Spleen (tissue), 11 donors: ENCODE measurements at regions not wholly inside any gene's neighbourhood (a gene's known extent, or its start where the extent isn't known, plus 50 kb on each side); places are given as distances from the start of the nearest gene placed in this dataset.

Experiments
- DNase-seq: peaks from one replicate; pipeline ENCODE4 v3.0.0-alpha.2; 2020
- H3K27ac ChIP-seq, 8 donors: fragments of 200-600 bp; sonication (generic) in 7 of 8; 1 replicate in 4 of 8; 2 replicates in 4 of 8; pipeline versions ENCODE4 v1.5.0 to v1.8.0; 2016 to 2021; ENCODE audit warnings: inconsistent platforms in 4 of 8, mild to moderate bottlenecking in 4 of 8, moderate library complexity in 1 of 8
- H3K27me3 ChIP-seq, 7 donors: fragments of 200-600 bp; sonication (generic) in 6 of 7; replicated peaks in 1 of 7; 1 replicate in 4 of 7; 2 replicates in 3 of 7; pipeline versions ENCODE4 v1.5.0 to v1.8.0; 2016 to 2021; ENCODE audit warnings: inconsistent platforms in 3 of 7, mild to moderate bottlenecking in 1 of 7
- H3K36me3 ChIP-seq, 6 donors: fragments of 200-600 bp; sonication (generic) in 5 of 6; 1 replicate in 4 of 6; 2 replicates in 2 of 6; pipeline versions ENCODE4 v1.5.0 to v1.8.0; 2016 to 2021; ENCODE audit warnings: inconsistent platforms in 2 of 6
- H3K4me1 ChIP-seq, 6 donors: fragments of 200-600 bp; sonication (generic) in 5 of 6; 1 replicate in 3 of 6; 2 replicates in 3 of 6; pipeline versions ENCODE4 v1.5.0 to v1.8.0; 2016 to 2021; ENCODE audit warnings: inconsistent platforms in 3 of 6
- H3K4me3 ChIP-seq, 8 donors: fragments of 200-600 bp; sonication (generic) in 7 of 8; 1 replicate in 4 of 8; 2 replicates in 4 of 8; pipeline versions ENCODE4 v1.5.0 to v1.8.0; 2016 to 2021; ENCODE audit warnings: inconsistent platforms in 4 of 8, mild to moderate bottlenecking in 4 of 8, moderate library complexity in 2 of 8
- H3K9me3 ChIP-seq, 8 donors: fragments of 200-600 bp; sonication (generic) in 7 of 8; 1 replicate in 4 of 8; 2 replicates in 4 of 8; pipeline versions ENCODE4 v1.5.0 to v1.8.0; 2016 to 2021; ENCODE audit warnings: inconsistent platforms in 4 of 8
- POLR2A ChIP-seq, 3 donors: fragments of 450-650 bp; IDR thresholded peaks; one replicate each; pipeline ENCODE4 v1.5.1; 2017; ENCODE audit warnings: antibody characterized with exemption in 3 of 3, mild to moderate bottlenecking in 1 of 3
- POLR2AphosphoS5 ChIP-seq, 3 donors: sonication (generic); formaldehyde crosslinking; IDR thresholded peaks; one replicate each; pipeline ENCODE4 v1.5.1; 2017; ENCODE audit warnings: antibody characterized with exemption in 3 of 3
- WGBS, 5 donors: extraction: QIAGEN DNeasy Blood & Tissue Kit in 3 of 5; methylation state at CpG; one replicate each; pipeline versions ENCODE4 v1.1.5 to v1.1.7; 2013 to 2018; 5-methylcytosine and 5-hydroxymethylcytosine counted together
- intact Hi-C: fragments of 100-400 bp; cut with DNase I; formaldehyde crosslinking; loops from one replicate; pipeline ENCODE4 v1.15.0; 2023; ENCODE audit warnings: low total_unique reads
- TF ChIP-seq, protein P1 (sequence below), 11 experiments: fragments of 200-600 bp in 7 of 11; fragments of 450-650 bp in 4 of 11; sonication (generic) in 4 of 11; IDR thresholded peaks in 8 of 11; conservative IDR thresholded peaks in 3 of 11; 1 replicate in 7 of 11; 2 replicates in 4 of 11; pipeline versions ENCODE4 v1.4.0 to v1.8.0; 2016 to 2021; ENCODE audit warnings: antibody characterized with exemption in 11 of 11, inconsistent platforms in 4 of 11, mild to moderate bottlenecking in 1 of 11
- donor health status: healthy with polysubstance abuse.
- donor health status: DM: no; HTN: no; CAD: no; lungs with moderate emphysema.
- donor health status: DM: no; HTN: no; CAD: no.
- donor health status: Bipolar disorder and iron deficiency.
- donor health status: healthy.
- donor health status: DM: no; HTN: no; CAD: no.
- donor health status: DM: yes; HTN: yes; CAD: no.

DNA sequence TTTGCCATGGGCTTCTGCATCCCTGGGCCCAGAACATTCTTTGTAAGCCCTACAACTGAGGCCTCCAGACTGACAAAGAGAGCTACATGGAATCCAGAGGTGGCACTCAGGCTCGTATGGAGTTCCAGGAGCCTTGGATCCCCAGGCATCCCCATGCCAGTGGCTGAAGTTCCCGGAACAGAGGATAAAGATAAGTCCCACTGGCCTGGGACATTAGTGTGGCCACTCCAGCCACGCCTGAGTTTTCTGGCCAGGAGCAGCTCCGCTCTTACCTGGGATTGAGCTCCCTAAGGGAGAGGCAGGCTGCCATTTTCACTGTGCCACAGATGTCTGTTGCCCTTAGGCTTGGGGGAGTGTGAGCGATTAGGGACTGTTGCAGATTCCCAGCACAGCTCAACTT lies 656.3 kb upstream of the FAM174A start:
- intact Hi-C loops, result no loop called here
- DNase-seq, result no peak
- Histone ChIP-seq H3K27ac (no peak overlapping the region), H3K36me3 (no peaks in the 10 kb centered on the region), H3K4me3 (no peak overlapping the region), H3K4me1 (no peaks in the 10 kb centered on the region), H3K27me3 (no peaks in the 10 kb centered on the region), H3K9me3 (no peaks in the 10 kb centered on the region)
- TF ChIP-seq, protein P1, sequence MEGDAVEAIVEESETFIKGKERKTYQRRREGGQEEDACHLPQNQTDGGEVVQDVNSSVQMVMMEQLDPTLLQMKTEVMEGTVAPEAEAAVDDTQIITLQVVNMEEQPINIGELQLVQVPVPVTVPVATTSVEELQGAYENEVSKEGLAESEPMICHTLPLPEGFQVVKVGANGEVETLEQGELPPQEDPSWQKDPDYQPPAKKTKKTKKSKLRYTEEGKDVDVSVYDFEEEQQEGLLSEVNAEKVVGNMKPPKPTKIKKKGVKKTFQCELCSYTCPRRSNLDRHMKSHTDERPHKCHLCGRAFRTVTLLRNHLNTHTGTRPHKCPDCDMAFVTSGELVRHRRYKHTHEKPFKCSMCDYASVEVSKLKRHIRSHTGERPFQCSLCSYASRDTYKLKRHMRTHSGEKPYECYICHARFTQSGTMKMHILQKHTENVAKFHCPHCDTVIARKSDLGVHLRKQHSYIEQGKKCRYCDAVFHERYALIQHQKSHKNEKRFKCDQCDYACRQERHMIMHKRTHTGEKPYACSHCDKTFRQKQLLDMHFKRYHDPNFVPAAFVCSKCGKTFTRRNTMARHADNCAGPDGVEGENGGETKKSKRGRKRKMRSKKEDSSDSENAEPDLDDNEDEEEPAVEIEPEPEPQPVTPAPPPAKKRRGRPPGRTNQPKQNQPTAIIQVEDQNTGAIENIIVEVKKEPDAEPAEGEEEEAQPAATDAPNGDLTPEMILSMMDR (IDR thresholded peaks at IDR 0.05 in 8 of 11, conservative IDR thresholded peaks at IDR 0.05 in 3 of 11), result no peak
- TF ChIP-seq POLR2AphosphoS5 (IDR thresholded peaks at IDR 0.05) (no peak), POLR2A (IDR thresholded peaks at IDR 0.05) (no peak)
- WGBS, 5 donors, result 71 to 88% (median 87%) methylated on average over 3 to 5 of the region's 5 CpGs

DNA sequence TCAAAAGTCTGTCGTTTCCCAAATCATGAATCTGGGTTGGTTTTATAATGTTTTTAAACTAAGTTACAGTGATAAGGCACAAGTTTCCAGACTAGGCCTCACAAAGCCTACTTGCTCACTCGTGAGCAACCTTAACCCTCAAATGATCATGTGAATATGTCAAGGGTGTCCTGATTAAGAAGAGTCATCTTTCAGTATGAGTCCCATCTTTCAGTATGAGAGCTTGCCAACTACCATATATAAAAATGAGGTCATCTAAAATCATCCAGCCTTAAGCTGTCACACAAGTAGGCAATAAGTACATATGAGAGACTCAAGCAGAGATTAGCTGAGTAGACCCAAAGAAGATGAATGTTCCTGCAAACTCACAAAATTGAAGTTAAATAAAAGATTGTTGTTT lies 668.4 kb upstream of the FAM174A start:
- 63 to 84% (median 65%) methylated on average over 2 of the region's 2 CpGs for WGBS, 5 donors
- intact Hi-C loops, result no loop called here
- H3K27me3 ChIP-seq, result no peaks in the 10 kb centered on the region
- no peaks in the 10 kb centered on the region for H3K36me3 ChIP-seq
- H3K9me3 ChIP-seq, result peaks cover 0 to 12% (median 0%) of the 10 kb centered on the region in 8 donors
- H3K27ac ChIP-seq, result no peak overlapping the region
- no peak for TF ChIP-seq POLR2AphosphoS5 (IDR thresholded peaks at IDR 0.05)
- no peak for TF ChIP-seq POLR2A (IDR thresholded peaks at IDR 0.05)
- TF ChIP-seq, protein P1 (IDR thresholded peaks at IDR 0.05 in 8 of 11, conservative IDR thresholded peaks at IDR 0.05 in 3 of 11), result no peak
- H3K4me3 ChIP-seq, result no peak overlapping the region
- H3K4me1 ChIP-seq, result no peaks in the 10 kb centered on the region
- no peak for DNase-seq

- Histone ChIP-seq H3K4me3 (no peak overlapping the region), H3K27me3 (no peaks in the 10 kb centered on the region), H3K4me1 (no peaks in the 10 kb centered on the region), H3K36me3 (no peaks in the 10 kb centered on the region), H3K9me3 (peaks cover 0 to 12% (median 0%) of the 10 kb centered on the region in 8 donors), H3K27ac (no peak overlapping the region)
- intact Hi-C loops, result no loop called here
- DNase-seq, result no peak
- TF ChIP-seq, protein P1 (IDR thresholded peaks at IDR 0.05 in 8 of 11, conservative IDR thresholded peaks at IDR 0.05 in 3 of 11), result no peak
- TF ChIP-seq POLR2A (IDR thresholded peaks at IDR 0.05), result no peak
- no peak for TF ChIP-seq POLR2AphosphoS5 (IDR thresholded peaks at IDR 0.05)
These were observed 670.0 kb upstream of the FAM174A start for GRCh38 chr5:99865159-99865558.

DNA sequence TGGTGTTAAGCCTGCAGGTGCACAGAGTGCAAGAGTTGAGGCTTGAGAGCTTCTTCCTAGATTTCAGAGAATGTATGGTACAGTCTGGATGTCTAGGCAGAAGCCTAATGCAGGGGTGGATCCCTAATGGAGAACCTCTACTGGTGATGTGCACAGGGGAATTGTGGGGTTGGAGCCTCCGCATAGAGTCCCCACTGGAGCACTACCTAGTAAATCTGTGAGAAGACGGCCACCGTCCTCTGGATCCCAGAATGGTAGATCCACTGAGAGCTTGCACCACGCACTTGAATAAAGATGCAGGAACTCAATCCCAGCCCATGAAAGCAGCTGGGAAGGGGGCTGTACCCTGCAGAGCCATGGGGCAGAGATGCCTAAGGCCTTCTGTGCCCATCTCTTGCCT lies 699.4 kb upstream of the FAM174A start:
- Histone ChIP-seq H3K4me3 (no peak overlapping the region), H3K27me3 (no peaks in the 10 kb centered on the region), H3K36me3 (no peaks in the 10 kb centered on the region), H3K9me3 (no peaks in the 10 kb centered on the region), H3K27ac (no peak overlapping the region), H3K4me1 (no peaks in the 10 kb centered on the region)
- 91 to 100% (median 95%) methylated on average over 4 of the region's 4 CpGs for WGBS, 5 donors
- no peak for DNase-seq
- intact Hi-C loops, result no loop called here
- TF ChIP-seq, protein P1 (IDR thresholded peaks at IDR 0.05 in 8 of 11, conservative IDR thresholded peaks at IDR 0.05 in 3 of 11), result no peak
- TF ChIP-seq POLR2AphosphoS5 (IDR thresholded peaks at IDR 0.05), result no peak
- TF ChIP-seq POLR2A (IDR thresholded peaks at IDR 0.05), result no peak
